ENCODE measurements at regions not wholly inside any gene's neighbourhood (a gene's known extent, or its start where the extent isn't known, plus 50 kb on each side); places are given as distances from the start of the nearest gene placed in this dataset.
A peak's percentile ranks its signal among the peaks of the same experiment; 100 is the strongest.
"Not testable (repeated sequence)": the region's sequence is repeated elsewhere in the genome, so short reads cannot be mapped to it uniquely, and the experiment has no call there.

GRCh38 chr9:89675058-89675742, 70.4 kb downstream of the GADD45G start:
- peak; percentile 84 for DNase-seq

- DNase-seq: peak; percentile 95
These were observed 71.5 kb downstream of the GADD45G start for GRCh38 chr9:89676281-89676680.

GRCh38 chr9:89677702-89678395, 73.0 kb downstream of the GADD45G start:
- peak; percentile 40 for DNase-seq

GRCh38 chr9:89678396-89679015, 73.7 kb downstream of the GADD45G start:
- peak; percentile 67 for DNase-seq

GRCh38 chr9:89679016-89679415, 74.2 kb downstream of the GADD45G start:
- no peak for DNase-seq

- DNase-seq: no peak
These were observed 74.8 kb downstream of the GADD45G start for GRCh38 chr9:89679581-89679980.

- no peak for DNase-seq
These were observed 76.0 kb downstream of the GADD45G start for GRCh38 chr9:89680547-89681467.

- not testable (repeated sequence) for DNase-seq
These were observed 76.7 kb downstream of the GADD45G start for GRCh38 chr9:89681468-89681859.

- DNase-seq: no peak
These were observed 78.8 kb downstream of the GADD45G start for GRCh38 chr9:89683626-89684025.

- DNase-seq: no peak
These were observed 79.4 kb downstream of the GADD45G start for GRCh38 chr9:89684218-89684617.

- no peak for DNase-seq
These were observed 80.3 kb downstream of the GADD45G start for GRCh38 chr9:89684912-89685636.

- DNase-seq: no peak
These were observed 80.9 kb downstream of the GADD45G start for GRCh38 chr9:89685698-89686097.

- peak; percentile 95 for DNase-seq
These were observed 81.3 kb downstream of the GADD45G start for GRCh38 chr9:89686126-89686525.

GRCh38 chr9:89686621-89687020, 81.8 kb downstream of the GADD45G start:
- DNase-seq: no peak

GRCh38 chr9:89687188-89687587, 82.4 kb downstream of the GADD45G start:
- peak; percentile 84 for DNase-seq

GRCh38 chr9:89687848-89688247, 83.0 kb downstream of the GADD45G start:
- no peak for DNase-seq

GRCh38 chr9:89689321-89689720, 84.5 kb downstream of the GADD45G start:
- DNase-seq: not testable (repeated sequence)

GRCh38 chr9:89690334-89690912, 85.6 kb downstream of the GADD45G start:
- DNase-seq: no peak

- no peak for DNase-seq
These were observed 90.7 kb downstream of the GADD45G start for GRCh38 chr9:89695441-89695891.

GRCh38 chr9:89695979-89696378, 91.2 kb downstream of the GADD45G start:
- not testable (repeated sequence) for DNase-seq

- no peak for DNase-seq
These were observed 92.0 kb downstream of the GADD45G start for GRCh38 chr9:89696780-89697179.

- DNase-seq: no peak
These were observed 92.7 kb downstream of the GADD45G start for GRCh38 chr9:89697553-89697952.

Measured in NCI-H510A treated with DMSO at 0.1 percent for 48 hours (cell line).